ENCODE measurements at regions not wholly inside any gene's neighbourhood (a gene's known extent, or its start where the extent isn't known, plus 50 kb on each side); places are given as distances from the start of the nearest gene placed in this dataset.

DNA sequence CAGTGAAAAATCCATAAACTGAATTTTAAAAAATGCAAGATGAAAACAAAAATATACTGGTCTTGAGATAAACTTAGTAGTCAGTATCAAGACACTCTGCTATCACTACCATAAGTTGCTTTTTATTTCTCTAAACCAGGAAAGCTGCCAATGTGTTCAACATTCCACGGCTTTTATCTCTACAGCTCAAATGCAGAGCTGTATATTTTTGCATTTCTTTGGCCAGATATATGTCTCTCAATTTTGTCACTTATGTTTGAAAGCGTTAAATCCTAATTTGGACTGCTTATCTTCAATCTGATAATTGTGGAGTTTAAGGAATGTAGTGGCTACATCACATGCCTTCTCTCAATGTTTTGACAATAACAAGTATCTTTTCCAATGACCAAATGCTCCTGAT lies 609.5 kb downstream of the EPHA4 start:
- TF ChIP-seq, protein P1, sequence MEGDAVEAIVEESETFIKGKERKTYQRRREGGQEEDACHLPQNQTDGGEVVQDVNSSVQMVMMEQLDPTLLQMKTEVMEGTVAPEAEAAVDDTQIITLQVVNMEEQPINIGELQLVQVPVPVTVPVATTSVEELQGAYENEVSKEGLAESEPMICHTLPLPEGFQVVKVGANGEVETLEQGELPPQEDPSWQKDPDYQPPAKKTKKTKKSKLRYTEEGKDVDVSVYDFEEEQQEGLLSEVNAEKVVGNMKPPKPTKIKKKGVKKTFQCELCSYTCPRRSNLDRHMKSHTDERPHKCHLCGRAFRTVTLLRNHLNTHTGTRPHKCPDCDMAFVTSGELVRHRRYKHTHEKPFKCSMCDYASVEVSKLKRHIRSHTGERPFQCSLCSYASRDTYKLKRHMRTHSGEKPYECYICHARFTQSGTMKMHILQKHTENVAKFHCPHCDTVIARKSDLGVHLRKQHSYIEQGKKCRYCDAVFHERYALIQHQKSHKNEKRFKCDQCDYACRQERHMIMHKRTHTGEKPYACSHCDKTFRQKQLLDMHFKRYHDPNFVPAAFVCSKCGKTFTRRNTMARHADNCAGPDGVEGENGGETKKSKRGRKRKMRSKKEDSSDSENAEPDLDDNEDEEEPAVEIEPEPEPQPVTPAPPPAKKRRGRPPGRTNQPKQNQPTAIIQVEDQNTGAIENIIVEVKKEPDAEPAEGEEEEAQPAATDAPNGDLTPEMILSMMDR (IDR thresholded peaks at IDR 0.05): no peak
- no peak for TF ChIP-seq POLR2A (IDR thresholded peaks at IDR 0.05)
- Histone ChIP-seq H3K27ac (no peak overlapping the region), H3K36me3 (no peaks in the 10 kb centered on the region), H3K4me3 (replicated peaks in 1 of 3) (no peak overlapping the region), H3K4me1 (peaks cover 6 to 22% of the 10 kb centered on the region in 2 donors), H3K27me3 (no peaks in the 10 kb centered on the region), H3K9me3 (no peaks in the 10 kb centered on the region)
- no peak for DNase-seq
- WGBS, 2 donors: 40 to 42% methylated on average over 2 of the region's 2 CpGs
- intact Hi-C loops (cut with DNase I): no loop called here

DNA sequence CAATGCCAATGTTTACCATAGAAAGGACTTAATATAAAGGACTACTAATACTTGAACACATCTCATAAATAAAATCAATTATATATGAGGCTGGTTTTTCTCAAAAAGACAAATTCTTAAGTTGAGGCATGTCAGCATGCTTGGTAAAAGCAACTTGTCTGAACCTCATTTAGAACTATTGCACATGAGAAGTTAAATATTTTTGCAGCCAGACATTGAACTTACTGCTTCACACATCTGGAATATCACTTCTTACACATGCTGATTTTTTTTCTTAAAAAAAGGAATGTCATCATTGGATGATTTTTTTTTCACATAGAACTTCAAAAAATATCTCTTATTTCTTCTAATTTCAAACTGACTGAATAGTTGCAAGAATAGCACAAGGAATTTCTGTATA lies 609.0 kb downstream of the EPHA4 start:
- no peak for DNase-seq
- H3K36me3 ChIP-seq: no peaks in the 10 kb centered on the region
- TF ChIP-seq, protein P1 (IDR thresholded peaks at IDR 0.05): no peak
- no peak for TF ChIP-seq POLR2A (IDR thresholded peaks at IDR 0.05)
- H3K4me1 ChIP-seq: peaks cover 6 to 22% of the 10 kb centered on the region in 2 donors
- no peaks in the 10 kb centered on the region for H3K27me3 ChIP-seq
- H3K27ac ChIP-seq: no peak overlapping the region
- H3K9me3 ChIP-seq: no peaks in the 10 kb centered on the region
- no peak overlapping the region for H3K4me3 ChIP-seq (replicated peaks in 1 of 3)
- intact Hi-C loops (cut with DNase I): no loop called here

DNA sequence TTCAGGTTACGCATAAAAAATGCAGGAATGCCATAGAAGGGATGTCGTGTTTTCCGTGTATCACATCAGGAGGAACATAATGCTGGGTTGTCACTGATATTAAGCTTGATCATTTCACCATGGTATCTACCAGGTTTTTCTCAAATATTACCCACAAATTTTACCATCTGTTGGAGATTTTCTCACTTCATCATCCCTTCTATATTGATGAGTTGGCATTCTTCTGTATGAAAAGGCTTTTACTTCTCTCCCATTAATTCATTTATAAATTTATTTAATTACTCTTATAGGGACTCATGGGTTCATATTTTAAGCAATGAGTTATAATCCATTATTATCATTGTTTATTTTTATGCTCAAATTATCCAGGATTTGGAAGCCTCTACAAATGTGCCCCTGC lies 608.2 kb downstream of the EPHA4 start:
- WGBS, 2 donors: 95 to 98% methylated on average over 3 of the region's 3 CpGs
- intact Hi-C loops (cut with DNase I): no loop called here
- no peak overlapping the region for H3K27ac ChIP-seq
- DNase-seq: no peak
- H3K36me3 ChIP-seq: no peaks in the 10 kb centered on the region
- peaks cover 6 to 19% of the 10 kb centered on the region in 2 donors for H3K4me1 ChIP-seq
- H3K27me3 ChIP-seq: no peaks in the 10 kb centered on the region
- no peaks in the 10 kb centered on the region for H3K9me3 ChIP-seq
- TF ChIP-seq POLR2A (IDR thresholded peaks at IDR 0.05): no peak
- TF ChIP-seq, protein P1 (IDR thresholded peaks at IDR 0.05): no peak
- no peak overlapping the region for H3K4me3 ChIP-seq (replicated peaks in 1 of 3)

DNA sequence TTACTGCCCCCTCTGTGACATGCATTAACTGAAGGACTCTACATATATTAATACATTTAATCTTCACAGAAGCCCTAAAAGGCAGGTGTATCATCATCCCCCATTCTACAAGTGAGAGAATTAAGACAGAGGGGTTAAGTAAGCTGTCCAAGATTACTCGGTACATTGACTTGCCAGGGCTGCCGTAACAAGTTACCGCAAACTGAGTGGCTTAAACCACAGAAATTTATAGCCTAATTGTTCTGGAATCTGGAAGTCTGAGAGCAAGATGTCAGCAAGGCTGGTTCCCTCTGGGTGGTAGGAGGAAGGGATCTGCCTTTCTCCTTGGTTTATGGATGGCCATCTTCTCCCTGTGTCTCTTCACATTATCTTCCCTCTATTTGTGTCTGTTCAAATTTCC lies 605.5 kb downstream of the EPHA4 start:
- intact Hi-C loops (cut with DNase I): no loop called here
- H3K9me3 ChIP-seq: no peaks in the 10 kb centered on the region
- WGBS, 2 donors: 74 to 81% methylated on average over 3 of the region's 3 CpGs
- H3K27ac ChIP-seq: no peak overlapping the region
- DNase-seq: no peak
- no peaks in the 10 kb centered on the region for H3K36me3 ChIP-seq
- TF ChIP-seq POLR2A (IDR thresholded peaks at IDR 0.05): no peak
- TF ChIP-seq, protein P1 (IDR thresholded peaks at IDR 0.05): no peak
- H3K27me3 ChIP-seq: no peaks in the 10 kb centered on the region
- no peak overlapping the region for H3K4me3 ChIP-seq (replicated peaks in 1 of 3)
- H3K4me1 ChIP-seq: peaks cover 4 to 6% of the 10 kb centered on the region in 2 donors

DNA sequence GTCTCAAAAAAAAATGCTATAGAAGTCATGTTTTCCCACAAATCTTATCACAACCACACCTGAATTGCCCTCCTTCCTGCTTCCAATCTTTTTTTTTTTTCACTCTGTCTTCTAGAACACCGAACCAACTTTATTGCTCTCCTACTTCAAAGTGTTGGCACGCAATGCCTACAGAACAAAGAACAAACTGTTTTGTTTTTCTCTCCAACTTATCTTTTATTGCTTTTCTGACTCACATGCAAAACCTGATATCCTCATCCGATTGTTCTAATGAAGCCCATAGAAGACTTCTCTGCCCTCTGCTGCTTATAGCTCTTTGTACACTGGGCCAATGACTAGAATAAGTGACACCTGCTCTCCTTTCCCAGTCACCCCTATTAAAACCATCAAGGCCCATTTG lies 602.8 kb downstream of the EPHA4 start:
- WGBS, 2 donors: 93 to 97% methylated on average over 3 of the region's 3 CpGs
- H3K36me3 ChIP-seq: no peaks in the 10 kb centered on the region
- intact Hi-C loops (cut with DNase I): no loop called here
- no peak for DNase-seq
- no peak overlapping the region for H3K27ac ChIP-seq
- no peak overlapping the region for H3K4me3 ChIP-seq (replicated peaks in 1 of 3)
- H3K9me3 ChIP-seq: no peaks in the 10 kb centered on the region
- TF ChIP-seq, protein P1 (IDR thresholded peaks at IDR 0.05): no peak
- TF ChIP-seq POLR2A (IDR thresholded peaks at IDR 0.05): no peak
- H3K27me3 ChIP-seq: no peaks in the 10 kb centered on the region
- H3K4me1 ChIP-seq: no peaks in the 10 kb centered on the region

All from thyroid gland (tissue), 4 donors.